ENCODE measurements at regions not wholly inside any gene's neighbourhood (a gene's known extent, or its start where the extent isn't known, plus 50 kb on each side); places are given as distances from the start of the nearest gene placed in this dataset.

DNA sequence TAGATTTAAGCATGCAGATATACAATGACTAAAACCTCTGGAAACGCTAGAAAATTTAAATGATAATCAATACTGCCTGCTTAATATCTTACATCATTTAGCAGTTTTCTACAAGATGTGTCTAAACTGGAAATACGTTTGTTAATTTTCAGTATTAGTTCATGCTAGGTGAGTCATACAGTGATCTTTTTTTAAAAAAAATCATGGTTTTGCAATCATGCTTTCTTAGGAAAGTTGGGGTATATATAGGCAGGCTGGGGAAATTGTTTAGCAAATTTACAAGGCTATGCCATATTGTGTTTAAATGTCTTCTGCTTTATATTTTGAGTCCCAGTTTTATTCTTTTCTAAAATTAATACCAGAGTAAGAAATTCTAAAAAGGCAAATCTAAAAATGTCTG lies 245.4 kb upstream of the SPRY2 start:
- H3K36me3 ChIP-seq (replicated peaks) = no peaks in the 10 kb centered on the region
- H3K4me1 ChIP-seq = peaks cover 14% of the 10 kb centered on the region
- in situ Hi-C loops (cut with MboI; ENCODE audit: low sequenced_read_pairs) = no loop called here
- H3K4me3 ChIP-seq = no peak overlapping the region
- H3K27me3 ChIP-seq (ENCODE audit: low read depth) = no peaks in the 10 kb centered on the region
- no peaks in the 10 kb centered on the region for H3K9me3 ChIP-seq
- DNase-seq (ENCODE audit: low spot score in 2 of 2) = no peak

DNA sequence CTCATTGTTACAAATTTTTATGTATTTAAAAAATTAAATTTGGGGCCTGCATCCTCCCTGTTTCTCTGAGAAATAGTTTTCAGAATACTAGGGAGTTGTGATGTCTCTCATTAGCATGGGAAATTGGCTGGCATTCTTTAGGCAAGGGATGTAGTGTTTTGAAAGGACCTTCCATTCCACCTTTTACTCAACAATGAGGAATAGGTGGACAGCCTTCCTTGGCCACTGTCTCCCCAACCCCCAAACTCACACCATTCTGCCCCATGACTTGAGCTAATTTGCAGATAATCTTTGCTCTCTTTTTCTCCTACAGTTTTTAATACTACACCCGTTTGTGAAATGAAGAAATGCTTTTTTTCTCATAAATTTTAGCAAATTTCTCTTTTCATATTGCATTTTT lies 244.6 kb upstream of the SPRY2 start:
- Histone ChIP-seq H3K27me3 (ENCODE audit: low read depth) (no peaks in the 10 kb centered on the region), H3K4me1 (peaks cover 14% of the 10 kb centered on the region), H3K4me3 (no peak overlapping the region), H3K9me3 (no peaks in the 10 kb centered on the region), H3K36me3 (replicated peaks) (no peaks in the 10 kb centered on the region)
- in situ Hi-C loops (cut with MboI; ENCODE audit: low sequenced_read_pairs) = no loop called here
- DNase-seq (ENCODE audit: low spot score in 2 of 2) = no peak

DNA sequence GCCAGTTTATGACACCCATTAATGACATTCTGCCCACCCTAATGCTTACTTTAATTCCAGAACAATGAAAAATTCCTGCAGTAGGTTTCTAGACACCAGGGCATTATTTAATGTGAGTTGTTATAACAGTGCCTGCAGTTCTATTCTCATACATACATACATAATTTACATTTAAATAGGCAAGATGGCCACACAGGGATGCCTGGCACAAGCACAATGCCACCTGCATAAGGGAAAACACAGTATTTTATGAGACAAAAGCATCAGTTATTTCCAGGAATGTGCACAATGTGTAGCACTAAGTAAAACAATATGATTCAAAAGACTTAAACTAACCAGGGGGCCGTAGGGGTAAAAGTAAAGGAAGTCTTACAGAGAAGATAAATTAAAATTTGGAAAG lies 243.9 kb upstream of the SPRY2 start:
- H3K4me3 ChIP-seq = no peak overlapping the region
- no peaks in the 10 kb centered on the region for H3K9me3 ChIP-seq
- in situ Hi-C loops (cut with MboI; ENCODE audit: low sequenced_read_pairs) = no loop called here
- no peaks in the 10 kb centered on the region for H3K27me3 ChIP-seq (ENCODE audit: low read depth)
- no peaks in the 10 kb centered on the region for H3K36me3 ChIP-seq (replicated peaks)
- DNase-seq (ENCODE audit: low spot score in 2 of 2) = peak; percentile 49 to 82
- peaks cover 14% of the 10 kb centered on the region for H3K4me1 ChIP-seq

DNA sequence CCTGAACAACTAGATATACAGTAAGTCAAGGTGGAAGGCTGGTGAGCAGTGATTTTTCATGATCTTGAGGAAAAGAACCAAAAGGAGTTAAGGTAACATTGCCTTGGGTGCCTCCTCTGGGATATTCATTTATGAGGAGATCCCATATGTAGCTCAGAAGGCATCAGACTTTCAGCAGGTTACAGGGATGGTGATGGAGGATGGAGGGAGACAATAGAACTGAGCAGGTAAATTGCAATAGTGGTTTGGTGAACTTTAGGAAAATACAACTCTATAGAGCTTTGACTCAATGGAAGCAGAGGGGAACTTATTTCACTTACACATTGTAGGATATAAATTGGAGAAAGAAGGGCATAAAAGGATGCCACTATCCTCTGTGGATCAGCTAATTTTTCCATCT lies 243.4 kb upstream of the SPRY2 start:
- H3K4me1 ChIP-seq = peaks cover 14% of the 10 kb centered on the region

DNA sequence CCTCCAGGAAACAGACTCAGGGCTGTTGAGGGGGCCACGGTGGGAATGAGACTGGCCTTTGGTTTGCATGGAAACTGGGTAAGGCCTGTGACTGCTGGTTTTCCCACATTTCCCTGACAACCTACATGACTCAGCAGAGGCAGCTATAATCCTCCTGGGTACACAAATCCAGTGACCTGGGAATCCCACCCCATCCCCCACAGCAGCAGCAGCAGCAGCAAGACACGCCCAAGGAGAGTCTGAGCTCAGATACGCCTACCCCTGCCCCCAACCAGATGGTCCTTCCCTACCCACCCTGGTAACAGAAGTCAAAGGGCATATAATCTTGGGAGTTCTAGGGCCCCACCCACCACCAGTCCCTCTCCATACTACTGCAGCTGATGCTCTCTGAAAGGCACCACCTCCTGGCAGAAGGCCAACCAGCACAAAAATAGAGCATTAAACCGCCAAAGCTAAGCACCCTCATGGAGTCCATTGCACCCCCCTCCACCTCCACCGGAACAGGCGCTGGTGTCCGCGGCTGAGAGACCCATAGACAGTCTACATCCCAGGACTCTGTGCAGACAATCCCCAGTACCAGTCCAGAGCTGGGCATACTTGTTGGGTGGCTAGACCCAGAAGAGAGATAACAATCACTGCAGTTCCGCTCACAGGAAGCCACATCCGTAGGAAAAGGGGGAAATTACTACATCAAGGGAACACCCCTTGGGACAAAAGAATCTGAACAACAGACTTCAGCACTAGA lies 237.2 kb upstream of the SPRY2 start:
- H3K9me3 ChIP-seq = no peaks in the 10 kb centered on the region
- no peaks in the 10 kb centered on the region for H3K27me3 ChIP-seq (ENCODE audit: low read depth)
- peak in 1 of 2 experiments; percentile 27 for DNase-seq (ENCODE audit: low spot score in 2 of 2)
- H3K36me3 ChIP-seq (replicated peaks) = no peaks in the 10 kb centered on the region
- in situ Hi-C loops (cut with MboI; ENCODE audit: low sequenced_read_pairs) = no loop called here
- H3K4me3 ChIP-seq = no peak overlapping the region
- H3K4me1 ChIP-seq = no peaks in the 10 kb centered on the region

More for the DNA sequence above, 243.4 kb upstream of the SPRY2 start:
- no peak for DNase-seq (ENCODE audit: low spot score in 2 of 2)
- H3K27me3 ChIP-seq (ENCODE audit: low read depth) = no peaks in the 10 kb centered on the region
- in situ Hi-C loops (cut with MboI; ENCODE audit: low sequenced_read_pairs) = no loop called here
- no peaks in the 10 kb centered on the region for H3K36me3 ChIP-seq (replicated peaks)
- H3K4me3 ChIP-seq = no peak overlapping the region
- no peaks in the 10 kb centered on the region for H3K9me3 ChIP-seq

DNA sequence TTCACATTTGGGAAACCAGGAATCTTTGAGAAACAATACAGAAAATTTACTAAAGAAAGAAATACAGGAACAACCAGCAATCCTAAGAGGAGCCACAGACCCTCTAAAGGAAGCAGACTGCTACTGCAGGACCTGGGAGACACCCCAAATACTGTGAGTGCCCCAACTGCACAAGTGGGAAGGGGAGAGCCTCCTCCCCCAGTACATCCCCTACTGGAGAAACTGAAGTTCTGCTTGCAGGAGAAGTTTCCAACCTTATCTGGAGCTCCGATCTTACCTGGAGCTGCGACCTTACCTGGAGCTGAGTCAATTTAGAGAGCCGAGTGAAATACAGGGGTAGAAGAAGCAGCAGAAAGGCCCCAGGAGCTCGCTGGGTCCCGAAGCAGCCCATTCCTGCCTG lies 236.4 kb upstream of the SPRY2 start:
- in situ Hi-C loops (cut with MboI; ENCODE audit: low sequenced_read_pairs) = no loop called here
- Histone ChIP-seq H3K4me1 (no peaks in the 10 kb centered on the region), H3K4me3 (no peak overlapping the region), H3K36me3 (replicated peaks) (no peaks in the 10 kb centered on the region), H3K27me3 (ENCODE audit: low read depth) (peaks cover 3% of the 10 kb centered on the region; the same call in 1 of the 2 replicates), H3K9me3 (no peaks in the 10 kb centered on the region)
- DNase-seq (ENCODE audit: low spot score in 2 of 2) = no peak

DNA sequence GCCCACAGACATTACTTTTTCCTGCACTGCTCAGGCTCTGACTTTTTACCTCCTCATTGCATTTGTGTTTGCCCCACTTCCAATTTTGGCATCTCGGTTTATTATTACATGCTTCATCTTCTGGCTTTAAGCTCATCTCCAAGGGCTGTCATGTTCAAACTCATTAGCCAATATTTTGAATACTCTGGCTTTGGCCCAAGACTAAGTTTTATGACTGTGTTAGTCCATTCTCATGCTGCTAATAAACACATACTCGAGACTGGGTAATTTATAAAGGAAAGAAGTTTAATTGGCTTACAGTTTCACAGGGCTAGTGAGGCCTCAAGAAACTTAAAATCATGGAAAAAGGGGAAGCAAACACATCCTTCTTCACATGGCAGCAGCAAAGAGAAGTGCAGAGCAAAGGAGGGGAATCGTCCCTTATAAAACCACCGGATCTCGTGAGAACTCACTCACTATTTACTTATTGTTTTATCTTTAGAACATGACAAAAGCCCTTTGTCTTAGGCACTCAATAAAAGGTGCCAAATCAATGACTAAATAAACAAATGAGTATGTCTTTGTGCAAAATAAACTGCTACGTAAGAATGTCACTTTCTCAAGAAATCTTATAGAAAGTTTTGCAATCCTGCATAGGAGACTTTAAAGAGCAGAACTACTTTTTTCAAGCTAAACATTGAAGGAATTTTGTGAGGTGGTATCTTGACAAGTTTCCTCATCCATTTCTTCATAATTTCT lies 233.4 kb upstream of the SPRY2 start:
- Histone ChIP-seq H3K9me3 (no peaks in the 10 kb centered on the region), H3K27me3 (ENCODE audit: low read depth) (peaks cover 3% of the 10 kb centered on the region; the same call in 1 of the 2 replicates), H3K36me3 (replicated peaks) (no peaks in the 10 kb centered on the region), H3K4me1 (no peaks in the 10 kb centered on the region), H3K4me3 (no peak overlapping the region)
- no peak for DNase-seq (ENCODE audit: low spot score in 2 of 2)
- in situ Hi-C loops (cut with MboI; ENCODE audit: low sequenced_read_pairs) = no loop called here

DNA sequence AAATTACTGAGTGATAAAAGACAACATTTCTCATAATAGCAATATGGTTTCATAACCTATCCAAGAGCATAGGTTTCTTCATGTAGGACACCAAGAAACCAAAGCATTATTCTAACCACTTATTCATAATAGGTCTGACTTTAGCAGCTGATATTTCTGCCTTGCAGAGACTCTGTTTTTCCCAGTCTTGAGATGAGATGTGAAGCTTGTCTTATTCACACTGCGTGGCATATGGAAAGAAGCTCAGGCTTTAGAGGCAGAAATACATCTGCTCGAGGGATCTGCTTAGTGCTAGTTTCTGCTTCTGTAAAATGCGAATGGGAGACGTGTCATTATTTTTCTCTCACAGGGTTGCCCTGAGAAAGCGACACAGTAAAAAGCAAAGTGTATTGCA lies 232.0 kb upstream of the SPRY2 start:
- no peak overlapping the region for H3K4me3 ChIP-seq
- H3K27me3 ChIP-seq (ENCODE audit: low read depth) = peaks cover 3% of the 10 kb centered on the region; the same call in 1 of the 2 replicates
- H3K4me1 ChIP-seq = no peaks in the 10 kb centered on the region
- no peak for DNase-seq (ENCODE audit: low spot score in 2 of 2)
- in situ Hi-C loops (cut with MboI; ENCODE audit: low sequenced_read_pairs) = no loop called here
- H3K36me3 ChIP-seq (replicated peaks) = no peaks in the 10 kb centered on the region
- no peaks in the 10 kb centered on the region for H3K9me3 ChIP-seq

DNA sequence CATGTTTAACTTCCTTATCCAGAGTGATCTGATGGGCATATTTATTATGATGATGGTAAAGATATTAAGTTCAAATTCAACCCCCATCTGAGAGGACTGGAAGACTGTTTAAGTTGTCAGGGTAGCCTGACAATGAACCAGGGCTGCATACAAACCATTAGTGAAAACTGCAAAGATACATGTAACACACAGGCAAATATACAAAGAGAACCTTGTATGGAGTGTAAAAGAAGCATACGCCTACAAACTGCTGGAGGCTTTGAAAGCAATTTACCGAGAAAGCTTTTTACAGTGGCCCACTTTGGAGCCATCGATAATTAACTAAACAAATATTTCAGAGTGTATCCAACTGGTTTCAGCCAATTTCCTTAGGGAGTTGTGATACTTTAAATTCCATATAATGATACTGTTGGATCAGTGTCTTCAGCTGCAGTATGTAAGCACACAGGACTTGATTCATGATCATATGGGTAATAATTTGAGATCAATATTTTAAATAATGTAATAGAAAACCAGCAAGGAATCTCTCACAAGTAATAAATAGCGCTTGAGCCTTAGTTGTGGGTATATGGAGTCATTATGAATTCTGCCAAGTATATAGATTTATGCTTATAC lies 231.5 kb upstream of the SPRY2 start:
- Histone ChIP-seq H3K27me3 (ENCODE audit: low read depth) (peaks cover 3% of the 10 kb centered on the region; the same call in 1 of the 2 replicates), H3K4me3 (no peak overlapping the region), H3K4me1 (no peaks in the 10 kb centered on the region), H3K36me3 (replicated peaks) (no peaks in the 10 kb centered on the region), H3K9me3 (no peaks in the 10 kb centered on the region)
- in situ Hi-C loops (cut with MboI; ENCODE audit: low sequenced_read_pairs) = no loop called here
- DNase-seq (ENCODE audit: low spot score in 2 of 2) = no peak

DNA sequence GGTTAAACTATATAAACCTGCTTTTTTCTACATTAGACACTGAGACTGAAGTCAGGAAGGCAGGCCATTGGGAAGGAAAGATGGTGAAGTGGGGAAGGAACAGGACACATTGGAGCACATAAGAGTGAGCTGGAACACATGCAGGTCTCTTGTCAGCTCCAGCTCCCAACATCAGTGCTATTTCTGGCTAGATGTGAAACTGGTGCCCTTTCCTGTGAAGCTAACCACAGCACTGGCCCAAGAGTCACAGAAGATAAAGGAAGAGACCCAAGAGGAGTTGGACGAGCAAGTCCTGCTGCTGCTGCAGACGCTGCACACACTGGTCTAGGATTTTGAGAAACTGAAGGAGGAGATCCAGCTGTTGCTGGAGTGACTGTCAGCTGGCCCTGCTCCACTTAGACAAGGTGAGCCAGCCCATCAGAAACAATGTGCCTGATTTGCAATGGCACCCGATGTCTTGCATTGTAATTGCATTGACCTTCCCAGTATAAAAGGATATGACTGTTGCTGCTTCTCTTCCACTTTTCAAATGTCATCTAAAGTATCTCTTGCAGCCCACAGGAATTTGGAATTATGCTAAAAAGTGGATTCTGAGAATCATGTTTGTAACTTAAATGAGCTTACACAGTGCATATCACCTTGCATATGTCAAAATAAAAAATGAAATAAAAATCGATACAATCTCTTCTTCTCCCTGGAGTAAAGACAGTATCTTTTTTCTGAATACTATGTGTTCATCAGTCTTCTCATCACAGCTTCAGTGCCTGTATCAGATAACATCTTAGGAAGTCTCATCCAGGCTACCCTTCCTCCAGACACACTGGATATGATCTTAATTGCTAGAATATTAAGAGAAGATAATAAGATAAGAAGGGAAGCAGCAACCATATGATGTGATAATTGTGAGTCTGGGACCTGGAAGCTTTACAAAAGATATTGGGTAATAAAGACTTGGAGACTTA lies 230.7 kb upstream of the SPRY2 start:
- in situ Hi-C loops (cut with MboI; ENCODE audit: low sequenced_read_pairs) = no loop called here
- no peaks in the 10 kb centered on the region for H3K36me3 ChIP-seq (replicated peaks)

DNA sequence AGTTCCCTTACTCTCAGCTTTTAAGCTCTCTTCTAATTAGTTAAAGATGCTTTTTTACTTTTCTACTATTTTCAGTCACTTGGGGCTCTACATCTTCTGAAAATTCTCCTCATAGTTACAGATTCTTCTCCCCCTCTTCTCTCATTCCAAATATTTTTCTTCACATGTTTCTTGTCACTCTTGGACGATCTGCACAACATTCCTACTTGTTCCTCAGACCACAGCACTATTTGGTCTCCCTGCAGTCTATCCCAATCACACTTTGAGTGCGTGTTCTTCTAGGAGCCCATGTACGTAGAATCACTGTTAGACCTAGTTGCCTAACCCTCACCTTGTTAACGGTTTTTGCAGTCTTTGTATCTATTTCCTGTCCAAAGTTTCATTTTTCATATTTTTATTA lies 222.5 kb upstream of the SPRY2 start:
- H3K9me3 ChIP-seq = no peaks in the 10 kb centered on the region
- no peak overlapping the region for H3K4me3 ChIP-seq
- H3K4me1 ChIP-seq = no peaks in the 10 kb centered on the region
- H3K36me3 ChIP-seq (replicated peaks) = no peaks in the 10 kb centered on the region
- no peak for DNase-seq (ENCODE audit: low spot score in 2 of 2)
- no peaks in the 10 kb centered on the region for H3K27me3 ChIP-seq (ENCODE audit: low read depth)
- in situ Hi-C loops (cut with MboI; ENCODE audit: low sequenced_read_pairs) = no loop called here

More for the DNA sequence above, 230.7 kb upstream of the SPRY2 start:
- DNase-seq (ENCODE audit: low spot score in 2 of 2) = no peak
- H3K4me3 ChIP-seq = no peak overlapping the region
- no peaks in the 10 kb centered on the region for H3K9me3 ChIP-seq
- peaks cover 3% of the 10 kb centered on the region; the same call in 1 of the 2 replicates for H3K27me3 ChIP-seq (ENCODE audit: low read depth)
- H3K4me1 ChIP-seq = no peaks in the 10 kb centered on the region

DNA sequence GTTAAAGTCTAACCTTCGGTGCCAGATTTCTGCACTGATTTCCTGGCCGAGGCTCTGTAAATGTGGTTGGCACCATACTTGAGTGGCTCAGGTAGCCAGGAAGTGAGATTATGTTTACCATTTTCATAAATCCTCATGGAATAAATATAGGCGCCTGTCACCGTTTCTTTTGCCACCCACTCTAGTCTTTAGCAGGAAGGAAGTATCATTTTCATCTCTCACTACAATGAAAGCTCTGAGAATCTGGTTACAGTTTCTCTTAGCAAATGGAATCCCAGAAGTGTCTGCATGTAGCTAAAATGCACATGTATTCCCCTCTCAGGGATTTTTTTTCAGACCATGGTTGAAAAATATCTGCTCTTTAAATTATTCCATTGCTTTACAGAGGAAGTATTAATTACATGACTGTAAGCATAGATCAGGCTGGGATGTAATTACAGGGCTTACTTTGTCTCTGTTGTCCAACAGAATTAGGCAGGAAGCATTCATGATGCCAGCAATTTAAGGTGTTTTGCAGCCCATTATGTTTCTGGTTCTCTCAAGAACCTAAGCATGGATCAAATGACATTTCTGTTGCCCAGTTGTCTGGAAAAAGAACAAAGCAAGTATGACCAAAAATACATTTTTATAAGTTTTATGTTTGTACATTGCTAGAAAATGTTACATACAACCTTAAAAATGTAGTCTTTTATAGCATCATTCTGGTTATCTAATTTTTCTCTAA lies 221.7 kb upstream of the SPRY2 start:
- no peaks in the 10 kb centered on the region for H3K9me3 ChIP-seq
- H3K27me3 ChIP-seq (ENCODE audit: low read depth) = no peaks in the 10 kb centered on the region
- H3K4me3 ChIP-seq = no peak overlapping the region
- no peaks in the 10 kb centered on the region for H3K36me3 ChIP-seq (replicated peaks)
- in situ Hi-C loops (cut with MboI; ENCODE audit: low sequenced_read_pairs) = no loop called here
- H3K4me1 ChIP-seq = no peaks in the 10 kb centered on the region
- DNase-seq (ENCODE audit: low spot score in 2 of 2) = no peak

DNA sequence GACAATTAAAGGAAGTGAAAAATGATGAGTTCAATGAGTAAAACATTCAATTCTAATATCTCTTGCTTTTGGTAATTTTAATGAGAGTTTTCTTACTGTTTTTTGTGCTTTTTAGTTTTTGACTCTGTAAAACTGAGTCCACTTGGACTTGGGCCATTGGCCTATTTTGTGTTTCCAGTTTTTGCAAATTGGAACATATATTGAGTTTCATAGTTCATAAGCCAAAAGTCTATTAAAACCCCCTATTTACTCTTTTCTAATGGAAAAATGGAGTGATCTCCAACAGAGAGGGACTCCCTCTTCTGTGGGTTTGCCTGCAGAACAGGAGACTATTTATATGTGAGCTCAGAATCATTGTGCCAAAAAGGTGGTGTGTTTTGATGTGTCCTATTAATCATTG lies 219.7 kb upstream of the SPRY2 start:
- DNase-seq (ENCODE audit: low spot score in 2 of 2) = no peak
- Histone ChIP-seq H3K36me3 (replicated peaks) (no peaks in the 10 kb centered on the region), H3K4me3 (no peak overlapping the region), H3K9me3 (no peaks in the 10 kb centered on the region), H3K4me1 (no peaks in the 10 kb centered on the region), H3K27me3 (ENCODE audit: low read depth) (no peaks in the 10 kb centered on the region)
- in situ Hi-C loops (cut with MboI; ENCODE audit: low sequenced_read_pairs) = no loop called here

Measured in HAP-1 (cell line).